PC-9 (cell line): ENCODE measurements at regions not wholly inside any gene's neighbourhood (a gene's known extent, or its start where the extent isn't known, plus 50 kb on each side); places are given as distances from the start of the nearest gene placed in this dataset.
A peak's percentile ranks its signal among the peaks of the same experiment; 100 is the strongest.
"Not testable (repeated sequence)": the region's sequence is repeated elsewhere in the genome, so short reads cannot be mapped to it uniquely, and the experiment has no call there.

Experiments
- CTCF ChIP-seq: fragments of 200-600 bp; sonication (generic); conservative IDR thresholded peaks from 2 replicates; pipeline ENCODE4 v1.6.1; 2017; ENCODE audit warnings: mixed run types, antibody characterized with exemption, mild to moderate bottlenecking, moderate library complexity
- EZH2 ChIP-seq: fragments of 200-600 bp; sonication (generic); IDR thresholded peaks from 2 replicates; pipeline ENCODE4 v1.8.0; 2017; ENCODE audit warnings: antibody characterized with exemption, low read depth

GRCh38 chr14:105680736-105681098 is 154.3 kb downstream of the TMEM121 start:
- not testable (repeated sequence) for TF ChIP-seq EZH2
- 0 out of 2 replicates have a peak, but pooled peaks have one; percentile 20 for TF ChIP-seq CTCF
